HG02588 (cell line): ENCODE measurements at regions not wholly inside any gene's neighbourhood (a gene's known extent, or its start where the extent isn't known, plus 50 kb on each side); places are given as distances from the start of the nearest gene placed in this dataset.

Experiments used
- ATAC-seq: cut with Tn5 transposase; IDR thresholded peaks from one replicate; pipeline ENCODE4 v1.9.1; 2021; ENCODE audit warnings: mild to moderate bottlenecking, moderate library complexity; ENCODE audit not compliant: unreplicated experiment

GRCh38 chr16:51924744-51925143 is 622.2 kb downstream of the TOX3 start:
- no peak for ATAC-seq

DNA sequence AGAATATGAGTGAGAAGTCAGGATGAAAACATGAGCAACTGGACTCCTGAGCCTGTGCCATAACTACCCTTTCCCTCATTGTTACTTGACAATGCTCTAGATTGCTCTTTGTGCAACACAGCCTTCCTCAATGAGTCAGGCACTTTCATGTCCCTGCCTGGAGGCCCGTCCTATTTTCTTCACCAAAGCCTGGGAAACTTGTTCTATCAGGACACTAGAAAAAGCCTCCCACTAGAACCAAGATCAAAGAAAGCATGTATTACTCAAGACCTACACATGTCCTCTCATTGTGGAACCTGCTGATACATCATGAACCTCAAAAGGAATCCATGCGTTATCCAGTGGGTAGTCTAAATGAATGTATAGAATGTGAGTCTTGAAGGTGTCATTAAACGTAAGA is 624.5 kb downstream of the TOX3 start:
- ATAC-seq, result no peak

DNA sequence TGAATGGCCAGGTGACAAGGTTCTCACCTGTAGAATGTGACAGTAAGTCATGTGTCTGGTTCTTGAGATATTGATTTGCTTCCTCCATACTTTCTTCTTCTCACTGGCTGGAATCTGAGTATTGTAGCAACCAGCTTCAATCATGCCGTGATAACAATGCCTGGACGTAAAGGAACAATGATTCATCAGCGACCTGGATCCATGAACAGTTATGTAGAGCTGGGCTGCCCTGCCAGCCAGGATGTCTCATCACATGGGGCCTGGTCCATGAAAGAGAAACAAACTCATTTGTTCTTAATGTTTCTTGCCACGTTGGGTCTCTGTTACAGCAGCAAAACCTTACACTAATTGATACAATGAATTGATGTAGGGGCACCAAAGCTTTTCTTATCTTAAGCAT is 627.2 kb downstream of the TOX3 start:
- no peak for ATAC-seq

DNA sequence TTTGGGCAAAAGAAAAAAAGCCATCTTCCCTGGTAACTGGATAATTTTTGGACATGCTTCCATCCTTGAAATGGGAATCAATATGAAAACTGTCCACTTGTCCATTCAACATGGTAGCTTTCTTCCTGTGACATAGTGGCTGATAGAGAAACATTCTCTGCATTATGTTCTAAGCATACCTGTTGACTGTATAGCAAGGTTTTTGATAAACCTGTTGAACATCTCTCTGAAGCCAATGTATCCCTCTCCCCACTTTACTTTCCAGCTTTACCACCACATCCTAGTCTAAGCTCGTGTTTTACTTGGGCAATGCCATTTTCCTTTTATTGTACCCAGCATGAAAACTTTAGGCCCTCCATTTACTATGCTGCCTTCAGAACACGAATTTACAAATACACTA is 630.1 kb downstream of the TOX3 start:
- ATAC-seq, result no peak

DNA sequence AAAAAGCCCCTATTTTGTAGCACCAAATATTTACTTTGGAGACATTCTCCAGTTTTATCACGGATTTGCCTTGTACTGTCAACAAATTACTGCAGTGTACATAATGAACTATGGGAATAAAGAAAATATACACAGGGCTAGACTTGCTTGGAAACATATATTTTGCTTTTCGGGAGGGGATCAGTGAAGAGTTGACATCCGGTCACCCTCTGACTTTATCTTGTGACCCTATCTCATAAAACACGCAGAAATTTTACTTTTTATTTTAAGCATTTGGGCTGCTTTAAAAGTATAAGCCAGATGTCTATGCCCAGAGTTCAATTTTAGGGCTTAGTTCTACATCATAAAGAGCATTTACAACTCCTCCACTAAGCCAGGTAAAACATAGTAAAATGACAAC is 630.7 kb downstream of the TOX3 start:
- no peak for ATAC-seq

DNA sequence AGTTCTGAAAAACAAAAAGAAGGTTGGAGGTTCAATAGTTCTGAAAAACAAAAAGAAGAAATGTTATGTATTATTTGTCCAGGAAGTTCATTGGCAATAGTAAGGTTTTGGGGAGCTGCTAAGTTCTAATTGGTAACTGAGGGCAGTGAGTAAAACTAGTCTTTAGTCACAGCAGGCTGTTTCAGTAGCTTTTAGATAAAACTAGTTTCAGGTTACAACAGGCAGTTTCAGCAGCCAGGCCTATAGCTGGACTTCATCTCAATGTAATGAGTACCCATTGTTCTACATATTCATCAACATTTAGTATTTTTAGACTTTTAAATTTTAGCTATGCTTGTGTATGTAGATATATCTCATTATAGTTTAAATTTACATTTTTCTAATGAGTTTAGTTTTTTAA is 639.3 kb downstream of the TOX3 start:
- ATAC-seq, result no peak

DNA sequence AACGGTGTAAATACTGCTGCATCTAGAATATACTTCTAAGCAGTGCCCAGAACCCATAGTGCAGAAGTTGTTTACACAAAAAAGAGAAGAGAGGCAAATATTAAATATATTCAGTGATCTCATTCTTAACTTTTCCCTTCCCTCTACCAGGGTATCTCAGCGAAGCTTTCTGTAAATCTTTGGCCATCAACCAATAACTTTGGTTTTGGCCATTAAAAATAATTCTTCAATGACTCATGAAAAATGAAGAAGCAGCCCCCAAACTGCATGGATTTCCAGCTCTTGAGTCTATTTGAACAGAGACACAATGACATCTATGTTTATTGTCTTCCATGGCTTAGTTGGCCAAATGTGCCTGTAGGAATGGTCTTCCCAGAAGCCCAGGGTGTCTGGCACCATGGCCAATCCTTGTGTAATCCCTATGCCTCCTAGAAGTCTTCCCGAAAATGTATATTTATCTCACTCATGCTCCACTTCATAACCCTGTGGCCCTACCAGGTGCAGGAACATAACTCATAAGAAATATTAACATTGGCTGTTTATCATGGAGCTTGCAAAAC is 646.6 kb downstream of the TOX3 start:
- ATAC-seq, result no peak

- no peak for ATAC-seq
Measured at GRCh38 chr16:51898872-51899271, 648.1 kb downstream of the TOX3 start.

DNA sequence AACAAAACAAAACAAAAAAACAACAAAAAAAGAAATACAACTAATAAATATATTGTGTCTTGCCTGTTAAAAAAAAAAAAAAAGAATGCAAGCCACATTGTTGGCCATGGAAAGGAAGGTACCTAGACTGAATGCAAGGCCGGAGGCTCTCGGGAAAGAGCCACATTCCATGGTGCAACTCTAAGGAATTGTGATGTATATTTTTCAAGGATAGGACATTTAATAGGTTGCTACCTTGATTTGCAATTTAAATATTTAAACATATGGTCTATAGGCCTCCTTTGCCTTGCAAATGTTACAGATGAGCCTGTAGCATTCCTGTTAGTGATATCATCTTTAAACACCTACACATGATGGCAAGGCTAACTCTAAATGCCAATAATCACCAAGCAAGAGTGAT is 650.9 kb downstream of the TOX3 start:
- no peak for ATAC-seq

GRCh38 chr16:51892293-51893007 is 654.5 kb downstream of the TOX3 start:
- ATAC-seq, result no peak

DNA sequence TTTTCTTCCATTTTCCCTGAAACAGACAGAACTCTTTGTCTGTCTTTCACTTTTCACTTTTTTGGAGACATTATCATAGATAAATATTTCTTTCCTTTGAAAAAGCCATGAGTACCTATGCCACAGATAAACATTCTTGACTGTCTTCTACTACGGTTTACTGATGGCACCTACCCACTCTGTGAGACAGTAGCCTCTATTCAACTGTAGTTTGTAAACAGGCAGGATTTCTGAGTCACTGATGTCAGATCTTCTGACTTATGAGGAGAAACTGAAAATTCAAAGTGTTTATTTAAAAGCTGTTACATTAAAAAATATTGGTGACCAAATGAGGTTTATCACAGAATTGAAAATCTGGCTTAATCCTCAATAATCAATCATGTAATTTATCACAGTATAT is 658.4 kb downstream of the TOX3 start:
- no peak for ATAC-seq

- ATAC-seq, result no peak
Measured at GRCh38 chr16:51888016-51888415, 658.9 kb downstream of the TOX3 start.

GRCh38 chr16:51886456-51886855 is 660.5 kb downstream of the TOX3 start:
- ATAC-seq, result no peak

GRCh38 chr16:51884773-51885172 is 662.2 kb downstream of the TOX3 start:
- no peak for ATAC-seq

- no peak for ATAC-seq
Measured at GRCh38 chr16:51881731-51882130, 665.2 kb downstream of the TOX3 start.

DNA sequence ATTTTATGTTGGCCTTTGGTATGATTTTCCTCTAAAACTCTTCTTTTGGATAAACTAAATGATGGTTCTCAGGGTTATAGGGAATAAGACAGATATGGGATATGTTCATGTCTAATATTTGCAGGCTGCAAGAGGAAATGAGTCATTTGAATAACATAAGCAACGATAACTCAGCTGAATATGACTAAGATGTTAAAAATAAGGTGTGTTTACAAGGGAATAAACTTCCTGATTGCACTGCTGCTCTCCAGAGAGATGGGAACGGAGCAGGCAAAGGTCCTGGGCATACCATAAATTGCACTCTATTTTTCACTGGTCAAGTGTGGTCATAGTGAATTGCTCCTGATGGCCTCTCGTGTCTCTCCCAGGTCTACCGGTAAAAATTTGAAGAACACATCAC is 666.2 kb downstream of the TOX3 start:
- ATAC-seq, result no peak

DNA sequence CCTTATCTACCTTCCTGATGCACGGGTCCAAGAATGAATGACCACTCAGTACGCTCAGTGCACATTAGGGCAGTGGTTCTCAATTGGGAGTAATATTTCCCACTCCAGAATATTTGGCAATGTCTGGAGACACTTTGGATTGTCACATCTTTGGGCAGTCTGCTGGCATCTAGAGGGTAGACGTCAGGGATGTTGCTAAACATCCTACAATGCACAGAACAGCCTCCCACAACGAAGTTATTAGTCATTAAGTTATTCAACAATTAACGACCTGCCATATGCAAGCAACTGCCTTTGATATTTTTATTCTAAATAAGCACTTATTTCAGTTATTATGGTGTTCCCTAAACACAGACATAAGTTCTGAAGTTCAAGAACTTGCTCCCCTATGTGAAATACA is 669.3 kb downstream of the TOX3 start:
- ATAC-seq, result no peak

DNA sequence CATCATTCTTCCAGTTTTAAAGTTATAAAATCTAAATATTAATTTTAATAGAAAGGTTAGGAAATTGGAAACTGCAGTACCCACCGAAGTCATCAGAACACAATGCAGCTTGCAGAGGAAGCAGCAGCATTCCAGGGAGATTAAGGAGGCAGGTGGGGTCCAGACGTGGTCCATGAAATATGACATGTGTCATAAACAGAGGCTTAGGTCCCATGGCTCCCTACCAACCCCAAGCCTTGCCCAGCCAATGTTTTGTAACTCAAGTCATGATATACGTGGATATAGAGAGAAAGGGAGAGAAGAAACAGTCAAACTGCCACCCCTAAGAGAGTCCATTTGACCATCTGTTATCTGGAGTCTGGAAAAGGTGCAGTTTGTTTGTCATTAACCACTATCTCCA is 670.0 kb downstream of the TOX3 start:
- ATAC-seq, result no peak

GRCh38 chr16:51876601-51876875 is 670.4 kb downstream of the TOX3 start:
- ATAC-seq, result no peak

DNA sequence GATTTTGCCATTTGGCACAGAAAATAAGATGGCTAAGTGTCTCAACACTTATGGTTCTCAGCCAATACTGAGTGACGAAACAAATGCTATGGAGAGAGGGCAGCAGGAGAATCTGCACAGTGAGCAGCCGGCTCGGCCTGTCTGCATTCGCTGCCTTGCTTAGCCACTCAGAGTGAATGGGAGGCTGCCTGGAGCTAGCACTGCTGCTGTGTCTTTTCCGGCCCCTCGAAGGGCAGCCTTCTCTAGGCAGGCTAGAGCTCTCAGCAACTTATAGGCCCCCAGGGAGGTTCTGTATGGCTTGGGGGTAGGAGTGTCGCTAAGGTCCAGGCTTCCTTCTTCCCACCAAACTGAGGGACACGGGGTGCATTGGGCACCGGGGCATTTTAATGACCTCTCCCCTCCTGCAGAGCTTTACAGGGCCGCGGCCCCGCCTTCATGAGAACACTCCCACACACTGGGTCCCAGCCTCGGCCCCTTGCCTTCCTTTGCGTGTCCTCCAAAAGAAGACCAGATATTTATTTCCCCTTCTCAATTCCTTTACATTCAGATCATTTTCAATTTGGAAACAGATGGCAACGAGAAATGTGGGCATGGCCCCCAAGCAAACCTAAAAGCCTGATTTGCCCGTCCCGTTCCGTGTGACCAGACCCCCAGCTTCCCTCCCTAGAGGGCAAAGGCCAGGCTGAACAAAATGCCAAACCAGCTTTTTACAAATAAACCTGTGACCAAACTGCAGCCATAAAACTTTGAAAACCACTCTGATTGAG is 670.9 kb downstream of the TOX3 start:
- ATAC-seq, result no peak

DNA sequence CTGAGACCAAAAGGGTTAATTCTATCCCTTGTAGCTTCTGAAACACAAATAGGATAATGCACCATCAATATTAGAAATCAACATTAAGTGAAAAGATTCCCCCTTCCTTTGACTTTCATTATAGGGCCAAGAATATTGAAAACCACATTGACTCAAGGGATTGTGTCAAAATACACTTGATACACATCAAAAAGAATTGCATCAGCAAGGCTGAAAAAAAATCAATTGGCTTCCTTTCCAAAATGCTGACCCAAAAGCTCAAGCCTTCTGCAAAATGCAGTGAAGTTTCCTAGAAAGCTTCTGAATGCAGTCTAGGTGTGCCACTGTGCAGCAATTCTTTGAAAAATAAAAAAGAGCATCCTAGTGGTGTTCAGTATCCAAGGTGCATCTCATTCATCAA is 674.4 kb downstream of the TOX3 start:
- ATAC-seq, result no peak

DNA sequence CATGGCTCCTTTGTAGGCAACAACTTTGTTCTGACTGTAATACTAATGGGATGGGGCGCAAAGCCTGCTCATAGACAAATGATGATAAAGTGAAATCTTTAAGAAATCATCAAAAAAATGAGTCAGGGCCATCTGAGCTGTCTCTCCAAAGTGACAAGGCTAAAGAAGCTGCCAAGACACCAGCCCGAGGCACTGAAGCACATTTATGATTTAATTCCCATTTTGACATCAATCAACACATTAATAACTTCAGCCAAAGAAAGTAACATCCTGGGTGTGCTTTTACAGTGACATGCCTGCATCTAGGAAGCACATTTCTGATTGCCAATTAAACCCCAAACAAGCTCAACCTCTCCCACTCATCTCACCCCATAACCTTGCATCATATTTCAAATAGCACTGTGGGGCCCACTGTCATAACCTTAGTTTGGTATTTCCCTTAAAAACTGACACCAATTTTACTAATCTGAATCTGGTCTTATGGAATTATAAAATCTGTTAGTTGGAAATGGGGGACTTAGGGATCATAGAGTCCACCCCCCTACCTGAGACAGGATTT is 676.6 kb downstream of the TOX3 start:
- ATAC-seq, result no peak
